H1 (cell line): ENCODE measurements at regions not wholly inside any gene's neighbourhood (a gene's known extent, or its start where the extent isn't known, plus 50 kb on each side); places are given as distances from the start of the nearest gene placed in this dataset.

Source experiments
- CTCF ChIA-PET: fragments of 300-600 bp; sonication (Branson Sonifier 250); formaldehyde crosslinking; loops from one replicate; lab custom pipeline; 2021; ENCODE audit not compliant: partially characterized antibody; lab: Charles Lee
- POLR2A ChIA-PET: fragments of 300-600 bp; sonication (Branson Sonifier 250); formaldehyde crosslinking; loops from one replicate; lab custom pipeline; 2021; ENCODE audit warnings: inconsistent platforms; ENCODE audit not compliant: partially characterized antibody; lab: Charles Lee
- DNase-seq, 2 experiments: peaks; one replicate each; pipeline versions ENCODE4 v3.0.0 to v3.0.0-alpha.2; 2010 to 2022; ENCODE audit warnings: low spot score in 2 of 2, low read depth in 1 of 2, mixed read lengths in 1 of 2
- FAIRE-seq: peaks from 2 replicates; lab custom pipeline; 2011; peaks lifted over from hg19 to GRCh38; lab: Jason Lieb, UNC
- H2AFZ ChIP-seq: 2 replicates; pipeline ENCODE4 v1.8.1; 2012; ENCODE audit warnings: low read length, inconsistent platforms
- H2AK5ac ChIP-seq: 2 replicates; pipeline ENCODE4 v1.6.1; 2013; ENCODE audit warnings: low read depth, low read length
- H2BK120ac ChIP-seq: replicated peaks from 2 replicates; pipeline ENCODE3; 2013; ENCODE audit warnings: low read depth, low read length, inconsistent platforms
- H2BK12ac ChIP-seq: 2 replicates; pipeline ENCODE4 v1.6.1; 2013; ENCODE audit warnings: low read depth, low read length
- H2BK15ac ChIP-seq: 2 replicates; pipeline ENCODE4 v1.6.1; 2013; ENCODE audit warnings: low read length
- H2BK20ac ChIP-seq: 2 replicates; pipeline ENCODE4 v1.6.1; 2013; ENCODE audit warnings: low read length
- H2BK5ac ChIP-seq: 2 replicates; pipeline ENCODE4 v1.6.1; 2013; ENCODE audit warnings: low read depth, low read length
- H3K14ac ChIP-seq: 2 replicates; pipeline ENCODE4 v1.6.1; 2013; ENCODE audit warnings: inconsistent platforms; ENCODE audit not compliant: insufficient read length
- H3K18ac ChIP-seq: 2 replicates; pipeline ENCODE4 v1.6.1; 2013; ENCODE audit warnings: low read length; ENCODE audit errors: extremely low read depth
- H3K23ac ChIP-seq: 2 replicates; pipeline ENCODE4 v1.6.1; 2013; ENCODE audit warnings: inconsistent platforms; ENCODE audit not compliant: insufficient read length
- H3K23me2 ChIP-seq: 2 replicates; pipeline ENCODE4 v1.6.1; 2013; ENCODE audit warnings: low read depth, low read length
- H3K27ac ChIP-seq: 2 replicates; pipeline ENCODE4 v1.6.1; 2011; ENCODE audit warnings: low read depth, low read length, inconsistent platforms
- H3K27me3 ChIP-seq, 4 experiments: replicated peaks in 1 of 4; 1 replicate in 1 of 4; 2 replicates in 3 of 4; pipeline versions ENCODE4 v1.6.1 to v1.8.1; 2011 to 2013; ENCODE audit warnings: low read length in 3 of 4, mild to moderate bottlenecking in 3 of 4, inconsistent platforms in 2 of 4, mixed read lengths in 2 of 4, moderate library complexity in 1 of 4; ENCODE audit not compliant: control insufficient read depth in 3 of 4, insufficient read depth in 3 of 4; ENCODE audit errors: extremely low read depth in 1 of 4
- H3K36me3 ChIP-seq, 4 experiments: 2 replicates each; pipeline versions ENCODE4 v1.6.1 to v1.8.1; 2011 to 2013; ENCODE audit warnings: mild to moderate bottlenecking in 4 of 4, low read length in 3 of 4, moderate library complexity in 2 of 4, control low read depth in 1 of 4, inconsistent platforms in 1 of 4; ENCODE audit not compliant: insufficient read depth in 4 of 4, control insufficient read depth in 2 of 4
- H3K4ac ChIP-seq: replicated peaks from 2 replicates; pipeline ENCODE3; 2013; ENCODE audit warnings: low read length, low read depth, mixed read lengths, inconsistent platforms; ENCODE audit not compliant: insufficient read length
- H3K4me1 ChIP-seq, 4 experiments: replicated peaks in 1 of 4; 1 replicate in 1 of 4; 2 replicates in 3 of 4; pipeline versions ENCODE4 v1.6.1 to v1.8.1; 2011 to 2013; ENCODE audit warnings: low read length in 3 of 4, inconsistent platforms in 2 of 4, mixed read lengths in 1 of 4; ENCODE audit not compliant: insufficient read depth in 4 of 4, control insufficient read depth in 3 of 4
- H3K4me2 ChIP-seq, 2 experiments: 2 replicates each; pipeline versions ENCODE4 v1.6.1 to v1.8.1; 2011 to 2013; ENCODE audit warnings: low read depth in 2 of 2, low read length in 2 of 2, control low read depth in 1 of 2, inconsistent platforms in 1 of 2, mild to moderate bottlenecking in 1 of 2; ENCODE audit not compliant: insufficient read depth in 1 of 2
- H3K4me3 ChIP-seq, 4 experiments: fragments of 200-600, 300-600 bp in 1 of 4; sonication (generic), shearing (Covaris generic), sonication (Bioruptor Twin) in 1 of 4; 2 replicates each; pipeline versions ENCODE4 v1.5.1 to v1.8.1; 2011 to 2016; ENCODE audit warnings: low read length in 4 of 4, low read depth in 3 of 4, control low read depth in 2 of 4, inconsistent platforms in 2 of 4, mild to moderate bottlenecking in 2 of 4, mixed read lengths in 1 of 4, moderate library complexity in 1 of 4; ENCODE audit not compliant: insufficient read depth in 2 of 4; ENCODE audit errors: extremely low read depth in 1 of 4
- H3K56ac ChIP-seq: replicated peaks from 2 replicates; pipeline ENCODE3; 2013; ENCODE audit warnings: low read depth, mild to moderate bottlenecking, mixed read lengths, low read length, inconsistent platforms; ENCODE audit not compliant: insufficient read length
- H3K79me1 ChIP-seq: 2 replicates; pipeline ENCODE4 v1.6.1; 2013; ENCODE audit warnings: low read depth, low read length, control low read depth
- H3K79me2 ChIP-seq, 2 experiments: 2 replicates each; pipeline versions ENCODE4 v1.6.1 to v1.8.1; 2012 to 2013; ENCODE audit warnings: low read length in 2 of 2, mild to moderate bottlenecking in 2 of 2, inconsistent platforms in 1 of 2; ENCODE audit not compliant: insufficient read depth in 2 of 2, control insufficient read depth in 1 of 2
- H3K9ac ChIP-seq, 4 experiments: replicated peaks in 1 of 4; 1 replicate in 1 of 4; 2 replicates in 3 of 4; pipeline versions ENCODE4 v1.6.1 to v1.8.1; 2011 to 2013; ENCODE audit warnings: low read depth in 3 of 4, low read length in 3 of 4, control low read depth in 2 of 4, mild to moderate bottlenecking in 2 of 4, moderate library complexity in 2 of 4, inconsistent platforms in 1 of 4; ENCODE audit errors: extremely low read depth in 1 of 4
- H3K9me3 ChIP-seq, 2 experiments: 2 replicates each; pipeline versions ENCODE4 v1.6.1 to v1.8.1; 2012 to 2013; ENCODE audit warnings: mild to moderate bottlenecking in 2 of 2, moderate library complexity in 2 of 2, control low read depth in 1 of 2, inconsistent platforms in 1 of 2, low read depth in 1 of 2, low read length in 1 of 2, mixed read lengths in 1 of 2; ENCODE audit not compliant: insufficient read depth in 2 of 2
- H4K20me1 ChIP-seq, 2 experiments: replicated peaks in 1 of 2; 2 replicates each; pipeline versions ENCODE3 to v1.8.1; 2011 to 2013; ENCODE audit warnings: inconsistent platforms in 2 of 2, low read length in 2 of 2, mild to moderate bottlenecking in 1 of 2; ENCODE audit not compliant: insufficient read depth in 2 of 2, control insufficient read depth in 1 of 2
- H4K5ac ChIP-seq: 2 replicates; pipeline ENCODE4 v1.6.1; 2013; ENCODE audit warnings: low read length, low read depth, mixed read lengths, inconsistent platforms; ENCODE audit not compliant: insufficient read length
- H4K8ac ChIP-seq: 2 replicates; pipeline ENCODE4 v1.8.0; 2013; ENCODE audit warnings: mild to moderate bottlenecking, moderate library complexity, low read length, inconsistent platforms; ENCODE audit not compliant: insufficient read depth; ENCODE audit errors: extremely low read depth
- H4K91ac ChIP-seq: replicated peaks from 2 replicates; pipeline ENCODE3; 2013; ENCODE audit warnings: low read length, mixed read lengths, inconsistent platforms; ENCODE audit not compliant: insufficient read length
- BCL11A ChIP-seq, 2 experiments: IDR thresholded peaks; one replicate each; pipeline ENCODE4 v1.6.1; 2011; ENCODE audit warnings: low read depth in 2 of 2, low read length in 2 of 2, mild to moderate bottlenecking in 2 of 2
- CHD1 ChIP-seq: IDR thresholded peaks from 2 replicates; pipeline ENCODE4 v1.6.1; 2012; ENCODE audit warnings: low read depth, low read length, improper control_type of control experiment
- CREB1 ChIP-seq: IDR thresholded peaks from 2 replicates; pipeline ENCODE4 v1.6.1; 2012; ENCODE audit warnings: inconsistent platforms
- EGR1 ChIP-seq: IDR thresholded peaks from 2 replicates; pipeline ENCODE4 v1.6.1; 2011; ENCODE audit warnings: low read depth, low read length, borderline replicate concordance
- GABPA ChIP-seq: IDR thresholded peaks from 2 replicates; pipeline ENCODE4 v1.6.1; 2011; ENCODE audit warnings: mild to moderate bottlenecking, low read length, moderate library complexity, borderline replicate concordance; ENCODE audit not compliant: insufficient read depth
- HDAC6 ChIP-seq: IDR thresholded peaks from one replicate; pipeline ENCODE4 v1.7.1; 2012; ENCODE audit warnings: low read depth, mild to moderate bottlenecking, inconsistent platforms, low read length, moderate library complexity
- KDM4A ChIP-seq: IDR thresholded peaks from one replicate; pipeline ENCODE4 v1.7.1; 2012; ENCODE audit warnings: low read depth, mild to moderate bottlenecking, moderate library complexity, low read length, inconsistent platforms; ENCODE audit not compliant: severe bottlenecking
- MAFK ChIP-seq: IDR thresholded peaks from 2 replicates; pipeline ENCODE4 v1.6.1; 2012; ENCODE audit warnings: low read depth, mild to moderate bottlenecking, improper control_type of control experiment, low read length
- POLR2A ChIP-seq, 2 experiments: IDR thresholded peaks; 1 replicate in 1 of 2; 2 replicates in 1 of 2; pipeline ENCODE4 v1.6.1; 2011; ENCODE audit warnings: low read depth in 2 of 2, low read length in 2 of 2, mild to moderate bottlenecking in 2 of 2; ENCODE audit errors: control extremely low read depth in 1 of 2
- POLR2AphosphoS5 ChIP-seq: IDR thresholded peaks from 2 replicates; pipeline ENCODE4 v1.6.1; 2011; ENCODE audit warnings: low read depth, low read length
- RFX5 ChIP-seq: IDR thresholded peaks from 2 replicates; pipeline ENCODE4 v1.6.1; 2011; ENCODE audit warnings: low read depth, low read length, improper control_type of control experiment, borderline replicate concordance
- SIN3A ChIP-seq, 2 experiments: IDR thresholded peaks in 1 of 2; conservative IDR thresholded peaks in 1 of 2; 2 replicates each; pipeline ENCODE4 v1.6.1; 2011 to 2012; ENCODE audit warnings: low read length in 2 of 2, improper control_type of control experiment in 1 of 2, low read depth in 1 of 2, mild to moderate bottlenecking in 1 of 2
- WGBS, 2 experiments: shearing (Covaris generic) in 1 of 2; methylation state at CpG; one replicate each; pipeline versions ENCODE4 v1.1.6 to v1.1.7; 2013 to 2015; ENCODE audit warnings: low lambda C conversion rate in 2 of 2, mixed read lengths in 2 of 2, inconsistent platforms in 1 of 2, low coverage in 1 of 2, missing lambda C conversion rate in 1 of 2; ENCODE audit not compliant: insufficient replicate concordance in 2 of 2, insufficient coverage in 1 of 2, insufficient read length in 1 of 2; ENCODE audit errors: extremely low coverage in 1 of 2, missing lambda C conversion rate in 1 of 2; 5-methylcytosine and 5-hydroxymethylcytosine counted together

GRCh38 chrX:69285401-69285877 lies 120.2 kb upstream of the PJA1 start:
- H2AFZ ChIP-seq = no peak overlapping the region
- peak overlapping the region in 3 of 4 experiments; percentile 29 to 60 (median 33); a peak in 4 of 8 replicates for H3K4me3 ChIP-seq
- no peak overlapping the region for H3K27ac ChIP-seq
- DNase-seq = no peak
- no peak for FAIRE-seq
- no peak overlapping the region for H4K91ac ChIP-seq
- no peak overlapping the region for H2BK5ac ChIP-seq
- no peak overlapping the region for H3K9ac ChIP-seq
- no peak overlapping the region for H2BK20ac ChIP-seq
- peaks cover 0 to 13% (median 5%) of the 10 kb centered on the region in 4 experiments; a peak in 6 of 7 replicates for H3K4me1 ChIP-seq
- no peak overlapping the region for H2BK120ac ChIP-seq
- no peak overlapping the region for H2AK5ac ChIP-seq
- no peak overlapping the region for H4K5ac ChIP-seq
- no peak overlapping the region for H2BK15ac ChIP-seq
- H3K36me3 ChIP-seq = no peaks in the 10 kb centered on the region
- no peaks in the 10 kb centered on the region for H3K79me2 ChIP-seq
- peaks cover 3 to 33% (median 27%) of the 10 kb centered on the region in 4 experiments for H3K27me3 ChIP-seq
- no peak overlapping the region; the same call in 1 of the 2 replicates for H4K8ac ChIP-seq
- peak overlapping the region; percentile 0 to 63; a peak in 3 of 4 replicates for H3K4me2 ChIP-seq
- peak overlapping the region; percentile 30 for H3K56ac ChIP-seq
- no peak overlapping the region for H3K14ac ChIP-seq
- TF ChIP-seq RFX5 (no peak), POLR2AphosphoS5 (no peak), POLR2A (IDR thresholded peaks at IDR 0.05; ENCODE audit: control extremely low read depth in 1 of 2, low read depth in 2 of 2, low read length in 2 of 2) (no peak), BCL11A (IDR thresholded peaks at IDR 0.05; ENCODE audit: low read depth in 2 of 2, low read length in 2 of 2) (no peak), KDM4A (no peak), HDAC6 (no peak), MAFK (no peak), SIN3A (conservative IDR thresholded peaks at IDR 0.05 in 1 of 2, IDR thresholded peaks at IDR 0.05 in 1 of 2; ENCODE audit: low read depth in 1 of 2, low read length in 2 of 2) (no peak), GABPA (no peak), EGR1 (no peak), CHD1 (no peak), CREB1 (no peak)
- no peaks in the 10 kb centered on the region for H3K9me3 ChIP-seq
- H2BK12ac ChIP-seq = no peak overlapping the region; the same call in 1 of the 2 replicates
- ChIA-PET CTCF (interaction anchor here (0.7 to 3.1 kb wide), 10 partner anchors 13 to 469 kb away, joined by 3 to 16 read pairs (median 4); partner anchors contain the start of gene EFNB1), POLR2A (interaction anchor here (1.0 kb wide), 1 partner anchor 20 kb away, joined by 3 read pairs; no protein-coding TSS in a partner anchor)
- no peak overlapping the region for H3K4ac ChIP-seq
- no peaks in the 10 kb centered on the region for H3K23me2 ChIP-seq
- WGBS, 2 experiments = 23% methylated on average over 4 of the region's 10 CpGs; no CpG with 5 or more reads in 1 of the 2 experiments
- H3K79me1 ChIP-seq = no peaks in the 10 kb centered on the region
- H3K18ac ChIP-seq = peak overlapping the region; percentile 32
- H4K20me1 ChIP-seq = no peaks in the 10 kb centered on the region
- no peak overlapping the region for H3K23ac ChIP-seq
